PC-3 (cell line): ENCODE measurements at regions not wholly inside any gene's neighbourhood (a gene's known extent, or its start where the extent isn't known, plus 50 kb on each side); places are given as distances from the start of the nearest gene placed in this dataset.

Experiments used
- ATAC-seq: fragments of 200-7000 bp; cut with Tn5 transposase; 2 replicates; pipeline ENCODE4 v1.9.1; 2020; ENCODE audit warnings: mild to moderate bottlenecking, moderate library complexity
- BruUV-seq: library from RNA; stranded (reverse); fragments of 400-500 nt; replicated peaks from 2 replicates; lab custom pipeline; 2021; lab: Mats Ljungman, UMichigan
- CTCF ChIA-PET: fragments of 300-600 bp; sonication (Branson Sonifier 250); formaldehyde crosslinking; loops from one replicate; lab custom pipeline; 2022; ENCODE audit warnings: antibody characterized with exemption; lab: Charles Lee
- POLR2A ChIA-PET: fragments of 300-600 bp; sonication (Branson Sonifier 250); formaldehyde crosslinking; loops from one replicate; lab custom pipeline; 2022; ENCODE audit warnings: antibody characterized with exemption; ENCODE audit not compliant: unreplicated experiment; lab: Charles Lee
- DNase-seq: peaks from one replicate; pipeline ENCODE4 v3.0.0-alpha.2; 2015
- H2AFZ ChIP-seq: fragments of 300-600 bp; sonication (generic); 2 replicates; pipeline ENCODE4 v1.6.0; 2016; ENCODE audit warnings: antibody characterized with exemption, low read length
- H3F3A ChIP-seq: fragments of 300-600 bp; sonication (generic); one replicate; pipeline ENCODE4 v1.6.0; 2017; ENCODE audit warnings: antibody characterized with exemption, low read length, control low read depth, mild to moderate bottlenecking; ENCODE audit not compliant: unreplicated experiment
- H3K27ac ChIP-seq: fragments of 300-600 bp; sonication (generic); 2 replicates; pipeline ENCODE4 v1.5.1; 2016; ENCODE audit warnings: mild to moderate bottlenecking, low read length
- H3K27me3 ChIP-seq: fragments of 300-600 bp; sonication (generic); 2 replicates; pipeline ENCODE4 v1.6.1; 2016; ENCODE audit warnings: low read length, mixed read lengths
- H3K36me3 ChIP-seq: fragments of 300-600 bp; sonication (generic); 2 replicates; pipeline ENCODE4 v1.6.1; 2016; ENCODE audit warnings: low read depth, mixed run types, low read length, mixed read lengths
- H3K4me1 ChIP-seq: fragments of 300-600 bp; sonication (generic); 2 replicates; pipeline ENCODE4 v1.5.1; 2016; ENCODE audit warnings: low read length; ENCODE audit not compliant: insufficient read depth
- H3K4me2 ChIP-seq: fragments of 300-600 bp; sonication (generic); 2 replicates; pipeline ENCODE4 v1.6.0; 2016; ENCODE audit warnings: low read length
- H3K4me3 ChIP-seq: fragments of 300-600 bp; sonication (generic); 2 replicates; pipeline ENCODE4 v1.5.1; 2016; ENCODE audit warnings: mild to moderate bottlenecking, low read length, mixed read lengths
- H3K79me2 ChIP-seq: fragments of 300-600 bp; sonication (generic); 2 replicates; pipeline ENCODE4 v1.6.1; 2017; ENCODE audit warnings: low read length, mixed read lengths
- H3K9ac ChIP-seq: fragments of 300-600 bp; sonication (generic); 2 replicates; pipeline ENCODE4 v1.6.0; 2016; ENCODE audit warnings: mild to moderate bottlenecking, low read length
- H3K9me2 ChIP-seq: fragments of 300-600 bp; sonication (generic); replicated peaks from 2 replicates; pipeline ENCODE4 v1.6.1; 2016; ENCODE audit warnings: mixed run types, low read length, mixed read lengths
- H3K9me3 ChIP-seq: fragments of 300-600 bp; sonication (generic); 2 replicates; pipeline ENCODE4 v1.6.1; 2016; ENCODE audit warnings: low read length, mixed read lengths
- H4K20me1 ChIP-seq: fragments of 300-600 bp; sonication (generic); 2 replicates; pipeline ENCODE4 v1.6.1; 2016; ENCODE audit warnings: low read length, mixed read lengths
- EZH2phosphoT487 ChIP-seq: fragments of 300-600 bp; sonication (generic); IDR thresholded peaks from 2 replicates; pipeline ENCODE4 v1.6.1; 2018; ENCODE audit warnings: mild to moderate bottlenecking, antibody characterized with exemption, low read length, borderline replicate concordance
- intact Hi-C: fragments of 100-400 bp; cut with micrococcal nuclease; formaldehyde crosslinking; loops from 2 replicates; pipeline ENCODE4 v1.9.0; 2023

- Histone ChIP-seq H4K20me1 (no peaks in the 10 kb centered on the region), H3K27ac (no peak overlapping the region), H3K4me3 (no peak overlapping the region), H3K27me3 (peaks cover 11% of the 10 kb centered on the region; the same call in 1 of the 2 replicates), H3K4me1 (no peaks in the 10 kb centered on the region), H2AFZ (no peak overlapping the region), H3K9ac (no peak overlapping the region), H3F3A (no peaks in the 10 kb centered on the region), H3K9me2 (no peaks in the 10 kb centered on the region), H3K4me2 (no peak overlapping the region), H3K79me2 (no peaks in the 10 kb centered on the region), H3K9me3 (no peaks in the 10 kb centered on the region), H3K36me3 (no peaks in the 10 kb centered on the region)
- no peak for ATAC-seq
- TF ChIP-seq EZH2phosphoT487, result no peak
- POLR2A ChIA-PET, result no interaction called here
- CTCF ChIA-PET, result interaction anchor here (0.5 kb wide), 1 partner anchor 24 kb away, joined by 3 read pairs; no protein-coding TSS in a partner anchor
- BruUV-seq, result no TSS peak
- no peak for DNase-seq
- intact Hi-C loops, result no loop called here
Measured at GRCh38 chr13:45903051-45903813, 51.7 kb upstream of the SIAH3 start.
